DMS153 treated with DMSO at 0.1 percent for 48 hours (cell line): ENCODE measurements at regions not wholly inside any gene's neighbourhood (a gene's known extent, or its start where the extent isn't known, plus 50 kb on each side); places are given as distances from the start of the nearest gene placed in this dataset.

Experiments
- DNase-seq: peaks from one replicate; lab custom pipeline; 2025; ENCODE audit not compliant: unreplicated experiment; lab: John Stamatoyannopoulos, UW

- DNase-seq, result no peak
Observed at GRCh38 chr11:116104498-116105174, 600.4 kb upstream of the CADM1 start.

GRCh38 chr11:116101902-116102301, 597.7 kb upstream of the CADM1 start:
- DNase-seq, result no peak

- DNase-seq, result no peak
Observed at GRCh38 chr11:116100016-116100415, 595.8 kb upstream of the CADM1 start.

- no peak for DNase-seq
Observed at GRCh38 chr11:116099541-116099940, 595.3 kb upstream of the CADM1 start.

- DNase-seq, result no peak
Observed at GRCh38 chr11:116096272-116096995, 592.2 kb upstream of the CADM1 start.

GRCh38 chr11:116093481-116094270, 589.5 kb upstream of the CADM1 start:
- no peak for DNase-seq

- DNase-seq, result no peak
Observed at GRCh38 chr11:116093065-116093464, 588.9 kb upstream of the CADM1 start.

- no peak for DNase-seq
Observed at GRCh38 chr11:116086426-116086825, 582.2 kb upstream of the CADM1 start.

- no peak for DNase-seq
Observed at GRCh38 chr11:116085031-116085635, 580.9 kb upstream of the CADM1 start.

- DNase-seq, result no peak
Observed at GRCh38 chr11:116084511-116084910, 580.3 kb upstream of the CADM1 start.

- DNase-seq, result no peak
Observed at GRCh38 chr11:116082256-116082655, 578.0 kb upstream of the CADM1 start.

- no peak for DNase-seq
Observed at GRCh38 chr11:116079580-116079979, 575.4 kb upstream of the CADM1 start.

GRCh38 chr11:116078101-116078591, 573.9 kb upstream of the CADM1 start:
- no peak for DNase-seq

- DNase-seq, result no peak
Observed at GRCh38 chr11:116077092-116077491, 572.9 kb upstream of the CADM1 start.

- no peak for DNase-seq
Observed at GRCh38 chr11:116073854-116074837, 569.9 kb upstream of the CADM1 start.

GRCh38 chr11:116072601-116073410, 568.6 kb upstream of the CADM1 start:
- DNase-seq, result no peak

- no peak for DNase-seq
Observed at GRCh38 chr11:116072133-116072532, 567.9 kb upstream of the CADM1 start.

GRCh38 chr11:116071241-116071640, 567.0 kb upstream of the CADM1 start:
- DNase-seq, result no peak

GRCh38 chr11:116070520-116070919, 566.3 kb upstream of the CADM1 start:
- DNase-seq, result no peak
